PC-9 (cell line): ENCODE measurements at regions not wholly inside any gene's neighbourhood (a gene's known extent, or its start where the extent isn't known, plus 50 kb on each side); places are given as distances from the start of the nearest gene placed in this dataset.

Experiments used
- CTCF ChIP-seq: fragments of 200-600 bp; sonication (generic); conservative IDR thresholded peaks from 2 replicates; pipeline ENCODE4 v1.6.1; 2017; ENCODE audit warnings: mixed run types, antibody characterized with exemption, mild to moderate bottlenecking, moderate library complexity
- EZH2 ChIP-seq: fragments of 200-600 bp; sonication (generic); IDR thresholded peaks from 2 replicates; pipeline ENCODE4 v1.8.0; 2017; ENCODE audit warnings: antibody characterized with exemption, low read depth

- no peak for TF ChIP-seq CTCF
- TF ChIP-seq EZH2 = no peak
Measured at GRCh38 chr12:63028951-63029350, 94.0 kb upstream of the PPM1H start.
